MM.1S (cell line): ENCODE measurements at regions not wholly inside any gene's neighbourhood (a gene's known extent, or its start where the extent isn't known, plus 50 kb on each side); places are given as distances from the start of the nearest gene placed in this dataset.

ENCODE experiments used
- CTCF ChIP-seq: fragments of 300-600 bp; sonication (generic); IDR thresholded peaks from 2 replicates; pipeline ENCODE4 v1.5.1; 2016; ENCODE audit warnings: antibody characterized with exemption, low read length, mixed read lengths
- EZH2 ChIP-seq: fragments of 300-600 bp; sonication (generic); optimal IDR thresholded peaks from 2 replicates; pipeline ENCODE3; 2017; ENCODE audit warnings: low read depth, mild to moderate bottlenecking, antibody characterized with exemption, low read length, mixed read lengths

- TF ChIP-seq CTCF, result peak; percentile 36
- TF ChIP-seq EZH2, result no peak
Measured at GRCh38 chrX:5113128-5113527, 1115.5 kb downstream of the NLGN4X start.
